Panc1 (cell line): ENCODE measurements at regions not wholly inside any gene's neighbourhood (a gene's known extent, or its start where the extent isn't known, plus 50 kb on each side); places are given as distances from the start of the nearest gene placed in this dataset.

Experiments used
- ATAC-seq: fragments of 200-7000 bp; cut with Tn5 transposase; 2 replicates; pipeline ENCODE4 v1.9.1; 2020; ENCODE audit warnings: mild to moderate bottlenecking, moderate library complexity
- BruUV-seq: library from RNA; stranded (reverse); fragments of 400-500 nt; replicated peaks from 2 replicates; lab custom pipeline; 2021; lab: Mats Ljungman, UMichigan
- CTCF ChIA-PET: fragments of 300-600 bp; sonication (Branson Sonifier 250); formaldehyde crosslinking; loops from one replicate; lab custom pipeline; 2022; ENCODE audit warnings: antibody characterized with exemption; lab: Charles Lee
- POLR2A ChIA-PET: fragments of 300-600 bp; sonication (Branson Sonifier 250); formaldehyde crosslinking; loops from one replicate; lab custom pipeline; 2022; ENCODE audit warnings: antibody characterized with exemption; lab: Charles Lee
- DNase-seq: peaks from one replicate; pipeline ENCODE4 v3.0.0-alpha.2; 2010; ENCODE audit warnings: low read depth, low spot score
- H3K27ac ChIP-seq: 2 replicates; pipeline ENCODE4 v1.5.1; 2011; ENCODE audit warnings: mild to moderate bottlenecking, low read length, inconsistent platforms
- H3K27me3 ChIP-seq: fragments of 200-500 bp; sonication (Bioruptor generic); 2 replicates; pipeline ENCODE4 v1.6.0; 2014; ENCODE audit warnings: low read length, inconsistent platforms; ENCODE audit not compliant: control insufficient read depth, insufficient read depth
- H3K36me3 ChIP-seq: fragments of 200-500 bp; sonication (Bioruptor generic); 2 replicates; pipeline ENCODE4 v1.5.1; 2014; ENCODE audit warnings: inconsistent platforms, mild to moderate bottlenecking, low read length, moderate library complexity; ENCODE audit not compliant: control insufficient read depth, insufficient read depth
- H3K4me1 ChIP-seq: 2 replicates; pipeline ENCODE4 v1.5.1; 2011; ENCODE audit warnings: inconsistent platforms, mild to moderate bottlenecking, low read length, moderate library complexity; ENCODE audit not compliant: control insufficient read depth, insufficient read depth
- H3K4me3 ChIP-seq, 2 experiments: 2 replicates each; pipeline ENCODE4 v1.5.1; 2011 to 2012; ENCODE audit warnings: low read depth in 2 of 2, low read length in 2 of 2, mild to moderate bottlenecking in 2 of 2, inconsistent platforms in 1 of 2, moderate library complexity in 1 of 2
- H3K9me3 ChIP-seq: fragments of 200-500 bp; sonication (Bioruptor generic); 2 replicates; pipeline ENCODE4 v1.5.1; 2014; ENCODE audit warnings: low read depth, mild to moderate bottlenecking, inconsistent platforms, low read length, moderate library complexity; ENCODE audit not compliant: control insufficient read depth, insufficient read depth
- POLR2AphosphoS5 ChIP-seq: IDR thresholded peaks from 2 replicates; pipeline ENCODE4 v1.6.1; 2012; ENCODE audit warnings: mild to moderate bottlenecking, low read depth, low read length, moderate library complexity
- SIN3A ChIP-seq: IDR thresholded peaks from 2 replicates; pipeline ENCODE4 v1.6.1; 2012; ENCODE audit warnings: low read depth, mild to moderate bottlenecking, low read length, moderate library complexity, borderline replicate concordance; ENCODE audit not compliant: insufficient read depth
- TCF7L2 ChIP-seq: IDR thresholded peaks from 2 replicates; pipeline ENCODE4 v1.6.1; 2011; ENCODE audit warnings: mild to moderate bottlenecking, low read depth, low read length, inconsistent platforms
- in situ Hi-C: cut with HindIII; loops from 2 replicates; pipeline ENCODE4 v1.10.0; 2016; ENCODE audit warnings: low sequenced_read_pairs, low pct_unique_long_range_greater_than_20kb
- intact Hi-C: fragments of 100-400 bp; cut with micrococcal nuclease; formaldehyde crosslinking; loops from one replicate; pipeline ENCODE4 v1.10.0; 2022; ENCODE audit not compliant: unreplicated experiment
- TF ChIP-seq, protein P1 (sequence below), 2 experiments: IDR thresholded peaks; 2 replicates each; pipeline ENCODE4 v1.6.1; 2011 to 2012; ENCODE audit warnings: low read depth in 2 of 2, control low read depth in 1 of 2, low read length in 1 of 2, mild to moderate bottlenecking in 1 of 2, moderate library complexity in 1 of 2; ENCODE audit not compliant: insufficient read depth in 1 of 2
- TF ChIP-seq, protein P2 (sequence below): fragments of 450-650 bp; IDR thresholded peaks from 2 replicates; pipeline ENCODE4 v1.5.1; 2017; ENCODE audit warnings: mild to moderate bottlenecking

DNA sequence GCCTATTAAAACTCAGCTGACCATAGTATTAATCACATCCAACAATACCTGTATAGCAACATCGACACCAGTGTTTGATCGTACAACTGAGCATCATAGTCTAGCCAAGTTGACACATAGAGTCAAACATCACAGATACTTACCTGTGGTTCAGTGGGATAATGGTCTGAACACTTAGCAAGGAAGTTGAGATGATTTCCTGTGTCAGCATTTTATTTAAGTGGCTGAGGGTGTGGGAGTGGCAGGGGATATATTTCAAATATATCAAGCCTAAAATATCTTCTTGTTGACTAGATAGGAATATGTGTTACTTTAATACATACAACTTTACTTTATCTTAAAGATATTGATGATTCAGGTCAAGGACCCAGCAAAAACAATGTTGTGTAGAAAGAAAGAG lies 1038.6 kb downstream of the TSN start:
- CTCF ChIA-PET = no interaction called here

DNA sequence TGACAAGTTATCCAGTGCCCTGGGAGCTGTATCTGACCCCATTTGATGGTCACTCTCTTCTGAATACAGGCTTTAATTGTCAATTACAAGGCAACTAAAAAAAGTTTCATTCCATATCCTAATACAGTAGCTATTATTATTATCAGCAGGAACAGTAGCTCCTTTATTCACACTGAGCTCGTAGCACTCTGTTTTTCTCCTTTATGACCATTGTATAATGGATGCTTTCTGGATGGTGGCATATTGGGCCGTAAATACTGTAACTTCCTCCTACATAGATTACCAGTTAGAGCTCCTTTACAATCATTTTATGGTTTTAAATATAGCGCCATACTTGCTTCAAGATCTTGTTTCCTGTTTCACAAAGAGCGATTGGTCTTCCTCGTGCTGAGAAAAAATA lies 1040.3 kb downstream of the TSN start:
- ATAC-seq (no peak), DNase-seq (no peak)
- no peak for TF ChIP-seq POLR2AphosphoS5
- no peak for TF ChIP-seq TCF7L2
- TF ChIP-seq SIN3A = no peak
- TF ChIP-seq, protein P1, sequence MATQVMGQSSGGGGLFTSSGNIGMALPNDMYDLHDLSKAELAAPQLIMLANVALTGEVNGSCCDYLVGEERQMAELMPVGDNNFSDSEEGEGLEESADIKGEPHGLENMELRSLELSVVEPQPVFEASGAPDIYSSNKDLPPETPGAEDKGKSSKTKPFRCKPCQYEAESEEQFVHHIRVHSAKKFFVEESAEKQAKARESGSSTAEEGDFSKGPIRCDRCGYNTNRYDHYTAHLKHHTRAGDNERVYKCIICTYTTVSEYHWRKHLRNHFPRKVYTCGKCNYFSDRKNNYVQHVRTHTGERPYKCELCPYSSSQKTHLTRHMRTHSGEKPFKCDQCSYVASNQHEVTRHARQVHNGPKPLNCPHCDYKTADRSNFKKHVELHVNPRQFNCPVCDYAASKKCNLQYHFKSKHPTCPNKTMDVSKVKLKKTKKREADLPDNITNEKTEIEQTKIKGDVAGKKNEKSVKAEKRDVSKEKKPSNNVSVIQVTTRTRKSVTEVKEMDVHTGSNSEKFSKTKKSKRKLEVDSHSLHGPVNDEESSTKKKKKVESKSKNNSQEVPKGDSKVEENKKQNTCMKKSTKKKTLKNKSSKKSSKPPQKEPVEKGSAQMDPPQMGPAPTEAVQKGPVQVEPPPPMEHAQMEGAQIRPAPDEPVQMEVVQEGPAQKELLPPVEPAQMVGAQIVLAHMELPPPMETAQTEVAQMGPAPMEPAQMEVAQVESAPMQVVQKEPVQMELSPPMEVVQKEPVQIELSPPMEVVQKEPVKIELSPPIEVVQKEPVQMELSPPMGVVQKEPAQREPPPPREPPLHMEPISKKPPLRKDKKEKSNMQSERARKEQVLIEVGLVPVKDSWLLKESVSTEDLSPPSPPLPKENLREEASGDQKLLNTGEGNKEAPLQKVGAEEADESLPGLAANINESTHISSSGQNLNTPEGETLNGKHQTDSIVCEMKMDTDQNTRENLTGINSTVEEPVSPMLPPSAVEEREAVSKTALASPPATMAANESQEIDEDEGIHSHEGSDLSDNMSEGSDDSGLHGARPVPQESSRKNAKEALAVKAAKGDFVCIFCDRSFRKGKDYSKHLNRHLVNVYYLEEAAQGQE (IDR thresholded peaks at IDR 0.05; ENCODE audit: insufficient read depth in 1 of 2, low read depth in 2 of 2, low read length in 1 of 2) = no peak
- TF ChIP-seq, protein P2, sequence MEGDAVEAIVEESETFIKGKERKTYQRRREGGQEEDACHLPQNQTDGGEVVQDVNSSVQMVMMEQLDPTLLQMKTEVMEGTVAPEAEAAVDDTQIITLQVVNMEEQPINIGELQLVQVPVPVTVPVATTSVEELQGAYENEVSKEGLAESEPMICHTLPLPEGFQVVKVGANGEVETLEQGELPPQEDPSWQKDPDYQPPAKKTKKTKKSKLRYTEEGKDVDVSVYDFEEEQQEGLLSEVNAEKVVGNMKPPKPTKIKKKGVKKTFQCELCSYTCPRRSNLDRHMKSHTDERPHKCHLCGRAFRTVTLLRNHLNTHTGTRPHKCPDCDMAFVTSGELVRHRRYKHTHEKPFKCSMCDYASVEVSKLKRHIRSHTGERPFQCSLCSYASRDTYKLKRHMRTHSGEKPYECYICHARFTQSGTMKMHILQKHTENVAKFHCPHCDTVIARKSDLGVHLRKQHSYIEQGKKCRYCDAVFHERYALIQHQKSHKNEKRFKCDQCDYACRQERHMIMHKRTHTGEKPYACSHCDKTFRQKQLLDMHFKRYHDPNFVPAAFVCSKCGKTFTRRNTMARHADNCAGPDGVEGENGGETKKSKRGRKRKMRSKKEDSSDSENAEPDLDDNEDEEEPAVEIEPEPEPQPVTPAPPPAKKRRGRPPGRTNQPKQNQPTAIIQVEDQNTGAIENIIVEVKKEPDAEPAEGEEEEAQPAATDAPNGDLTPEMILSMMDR = no peak
- intact Hi-C loops = no loop called here
- Histone ChIP-seq H3K4me1 (no peaks in the 10 kb centered on the region), H3K4me3 (no peak overlapping the region), H3K36me3 (no peaks in the 10 kb centered on the region), H3K27ac (no peak overlapping the region), H3K27me3 (no peaks in the 10 kb centered on the region), H3K9me3 (no peaks in the 10 kb centered on the region)
- in situ Hi-C loops = no loop called here
- ChIA-PET CTCF (no interaction called here), POLR2A (no interaction called here)
- BruUV-seq = no TSS peak

More for the DNA sequence above, 1038.6 kb downstream of the TSN start:
- Histone ChIP-seq H3K36me3 (no peaks in the 10 kb centered on the region), H3K4me3 (no peak overlapping the region), H3K27ac (no peak overlapping the region), H3K27me3 (no peaks in the 10 kb centered on the region), H3K4me1 (no peaks in the 10 kb centered on the region), H3K9me3 (no peaks in the 10 kb centered on the region)
- POLR2A ChIA-PET = no interaction called here
- no TSS peak for BruUV-seq
- TF ChIP-seq POLR2AphosphoS5 = no peak
- TF ChIP-seq TCF7L2 = no peak
- TF ChIP-seq SIN3A = no peak
- TF ChIP-seq, protein P2 = no peak
- TF ChIP-seq, protein P1 (IDR thresholded peaks at IDR 0.05; ENCODE audit: insufficient read depth in 1 of 2, low read depth in 2 of 2, low read length in 1 of 2) = no peak
- DNase-seq = no peak
- in situ Hi-C loops = no loop called here
- intact Hi-C loops = no loop called here
- ATAC-seq = no peak
